MG63 (cell line): ENCODE measurements at regions not wholly inside any gene's neighbourhood (a gene's known extent, or its start where the extent isn't known, plus 50 kb on each side); places are given as distances from the start of the nearest gene placed in this dataset.
"Not testable (repeated sequence)": the region's sequence is repeated elsewhere in the genome, so short reads cannot be mapped to it uniquely, and the experiment has no call there.

ENCODE experiments used
- DNase-seq: peaks from one replicate; pipeline ENCODE4 v3.0.0-alpha.2; 2020
- H3K27me3 ChIP-seq: fragments of 250-450 bp; sonication (Bioruptor Pico); 2 replicates; pipeline ENCODE4 v1.5.1; 2020; ENCODE audit warnings: mild to moderate bottlenecking, moderate library complexity
- H3K36me3 ChIP-seq: fragments of 250-450 bp; sonication (Bioruptor Pico); 2 replicates; pipeline ENCODE4 v1.5.1; 2020; ENCODE audit warnings: mild to moderate bottlenecking, moderate library complexity
- H3K4me3 ChIP-seq: fragments of 250-450 bp; sonication (Bioruptor Pico); 2 replicates; pipeline ENCODE4 v1.5.1; 2020; ENCODE audit warnings: mild to moderate bottlenecking, moderate library complexity
- H3K9me3 ChIP-seq: fragments of 250-450 bp; sonication (Bioruptor Pico); 2 replicates; pipeline ENCODE4 v1.5.1; 2020; ENCODE audit warnings: mild to moderate bottlenecking, moderate library complexity

GRCh38 chr9:29514862-29515261 is 1941.6 kb upstream of the C9orf72 start:
- no peaks in the 10 kb centered on the region for H3K36me3 ChIP-seq
- no peaks in the 10 kb centered on the region for H3K9me3 ChIP-seq
- no peak overlapping the region for H3K4me3 ChIP-seq
- no peak for DNase-seq
- no peaks in the 10 kb centered on the region for H3K27me3 ChIP-seq

DNA sequence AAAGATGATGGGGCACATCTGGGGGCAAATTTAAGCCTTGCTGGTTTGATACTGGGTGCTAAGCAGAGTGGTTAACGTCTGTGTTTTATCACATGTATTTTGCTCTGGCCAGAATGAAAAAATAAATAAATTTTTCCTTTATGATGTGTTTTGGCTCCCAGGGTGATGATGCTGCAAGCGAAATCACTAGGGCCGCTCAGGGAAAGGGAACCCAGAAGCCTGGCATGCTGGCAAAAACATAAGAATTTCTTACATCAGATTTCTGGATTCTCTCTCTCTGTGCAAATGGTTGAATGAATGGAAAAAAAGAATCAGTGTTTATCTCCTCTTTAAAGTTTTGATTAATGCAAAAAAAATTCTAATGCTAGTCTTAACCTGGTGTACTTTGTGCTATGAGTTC is 1975.2 kb upstream of the C9orf72 start:
- no peaks in the 10 kb centered on the region for H3K9me3 ChIP-seq
- H3K36me3 ChIP-seq: no peaks in the 10 kb centered on the region
- peak; percentile 69 for DNase-seq
- H3K27me3 ChIP-seq: no peaks in the 10 kb centered on the region
- H3K4me3 ChIP-seq: no peak overlapping the region

DNA sequence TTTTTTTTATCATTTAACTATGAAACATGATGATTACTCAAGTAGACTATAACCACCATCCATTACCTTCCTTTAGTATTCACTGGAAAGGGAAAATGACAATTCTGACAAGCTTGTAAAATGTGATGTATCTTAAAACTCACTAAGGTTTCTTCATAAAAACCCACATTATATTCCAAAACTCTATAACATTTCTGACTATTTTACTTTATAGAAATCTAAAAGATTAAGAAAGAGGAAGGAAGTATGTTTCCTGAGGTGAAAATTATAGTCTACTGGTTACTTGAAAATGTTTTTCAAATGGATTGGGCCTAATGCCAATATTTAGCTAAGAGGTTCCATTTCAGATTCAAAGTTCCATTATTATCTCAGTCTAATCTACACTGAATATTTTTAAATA is 1982.2 kb upstream of the C9orf72 start:
- Histone ChIP-seq H3K27me3 (no peaks in the 10 kb centered on the region), H3K4me3 (no peak overlapping the region), H3K36me3 (no peaks in the 10 kb centered on the region), H3K9me3 (no peaks in the 10 kb centered on the region)
- DNase-seq: no peak

DNA sequence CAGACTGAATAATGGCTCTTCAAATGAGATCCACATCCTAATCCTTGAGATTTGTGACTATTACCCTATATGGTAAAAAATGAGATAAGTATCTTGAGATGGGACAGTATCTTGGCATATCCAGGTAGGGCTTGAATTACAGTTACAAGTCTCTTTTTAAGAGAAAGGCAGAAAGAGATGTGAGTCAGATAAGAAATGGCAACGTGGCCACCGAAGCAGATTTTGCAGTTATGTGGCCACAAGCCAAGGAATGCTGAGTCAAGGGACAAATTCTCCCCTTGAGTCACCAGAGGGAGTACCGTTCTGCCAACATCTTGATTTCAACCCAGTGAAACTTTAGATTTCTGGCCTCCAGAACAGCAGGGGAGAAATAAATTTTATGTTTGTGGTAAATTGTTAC is 1983.0 kb upstream of the C9orf72 start:
- Histone ChIP-seq H3K27me3 (no peaks in the 10 kb centered on the region), H3K9me3 (no peaks in the 10 kb centered on the region), H3K4me3 (no peak overlapping the region), H3K36me3 (no peaks in the 10 kb centered on the region)
- DNase-seq: peak; percentile 70

DNA sequence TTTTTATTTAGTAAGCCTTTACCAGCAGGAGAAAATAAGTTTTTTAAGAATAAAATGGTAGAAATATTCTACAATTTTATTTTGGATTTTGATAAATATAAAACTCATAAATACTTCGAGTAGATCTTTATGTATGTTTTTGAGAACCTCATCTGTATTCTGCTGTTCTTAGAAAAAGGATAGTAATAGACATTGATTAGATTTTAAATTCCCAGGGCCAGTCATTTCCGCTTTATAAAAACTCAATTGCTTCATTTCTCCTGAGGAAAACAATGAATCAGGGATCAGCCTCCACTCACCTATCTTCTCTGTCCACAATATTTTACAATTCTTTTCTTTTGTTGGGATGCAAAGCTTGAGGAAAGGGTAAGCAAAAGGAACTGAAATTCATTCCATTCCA is 1983.5 kb upstream of the C9orf72 start:
- no peaks in the 10 kb centered on the region for H3K36me3 ChIP-seq
- H3K9me3 ChIP-seq: no peaks in the 10 kb centered on the region
- H3K27me3 ChIP-seq: no peaks in the 10 kb centered on the region
- DNase-seq: no peak
- no peak overlapping the region for H3K4me3 ChIP-seq

- Histone ChIP-seq H3K27me3 (no peaks in the 10 kb centered on the region), H3K4me3 (no peak overlapping the region), H3K9me3 (no peaks in the 10 kb centered on the region), H3K36me3 (no peaks in the 10 kb centered on the region)
- DNase-seq: no peak
Observed at GRCh38 chr9:29564564-29564963, 1991.3 kb upstream of the C9orf72 start.

GRCh38 chr9:29575219-29575618 is 2001.9 kb upstream of the C9orf72 start:
- no peak overlapping the region for H3K4me3 ChIP-seq
- H3K36me3 ChIP-seq: no peaks in the 10 kb centered on the region
- DNase-seq: no peak
- no peaks in the 10 kb centered on the region for H3K9me3 ChIP-seq
- no peaks in the 10 kb centered on the region for H3K27me3 ChIP-seq

DNA sequence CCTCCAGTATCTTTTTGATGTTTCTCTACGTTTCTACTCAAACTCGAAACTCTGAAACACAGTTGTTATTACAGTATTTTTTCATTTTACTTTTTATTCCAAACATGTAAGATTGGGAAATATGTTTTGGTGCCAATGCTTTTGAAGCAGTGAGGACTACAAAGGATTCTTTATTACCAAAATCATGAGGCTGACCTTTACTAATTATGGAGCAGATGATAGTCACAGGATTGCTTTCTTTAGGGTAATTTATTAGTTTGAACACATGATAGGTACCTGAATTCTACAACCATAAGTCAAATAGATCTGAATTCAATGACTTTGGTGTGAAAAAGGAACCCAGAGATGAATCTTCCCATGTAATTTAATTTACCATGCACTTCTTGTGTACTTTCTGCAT is 2015.1 kb upstream of the C9orf72 start:
- Histone ChIP-seq H3K9me3 (no peaks in the 10 kb centered on the region), H3K36me3 (no peaks in the 10 kb centered on the region), H3K27me3 (no peaks in the 10 kb centered on the region), H3K4me3 (no peak overlapping the region)
- no peak for DNase-seq

- H3K36me3 ChIP-seq: no peaks in the 10 kb centered on the region
- no peak overlapping the region for H3K4me3 ChIP-seq
- H3K27me3 ChIP-seq: no peaks in the 10 kb centered on the region
- no peak for DNase-seq
- H3K9me3 ChIP-seq: no peaks in the 10 kb centered on the region; the same call in 1 of the 2 replicates
Observed at GRCh38 chr9:29609282-29609681, 2036.0 kb upstream of the C9orf72 start.

GRCh38 chr9:29613773-29614172 is 2040.5 kb upstream of the C9orf72 start:
- Histone ChIP-seq H3K27me3 (no peaks in the 10 kb centered on the region), H3K4me3 (no peak overlapping the region), H3K9me3 (no peaks in the 10 kb centered on the region), H3K36me3 (no peaks in the 10 kb centered on the region)
- no peak for DNase-seq

- Histone ChIP-seq H3K27me3 (no peaks in the 10 kb centered on the region), H3K36me3 (no peaks in the 10 kb centered on the region), H3K9me3 (no peaks in the 10 kb centered on the region), H3K4me3 (no peak overlapping the region)
- DNase-seq: no peak
Observed at GRCh38 chr9:29616844-29617243, 2043.6 kb upstream of the C9orf72 start.

DNA sequence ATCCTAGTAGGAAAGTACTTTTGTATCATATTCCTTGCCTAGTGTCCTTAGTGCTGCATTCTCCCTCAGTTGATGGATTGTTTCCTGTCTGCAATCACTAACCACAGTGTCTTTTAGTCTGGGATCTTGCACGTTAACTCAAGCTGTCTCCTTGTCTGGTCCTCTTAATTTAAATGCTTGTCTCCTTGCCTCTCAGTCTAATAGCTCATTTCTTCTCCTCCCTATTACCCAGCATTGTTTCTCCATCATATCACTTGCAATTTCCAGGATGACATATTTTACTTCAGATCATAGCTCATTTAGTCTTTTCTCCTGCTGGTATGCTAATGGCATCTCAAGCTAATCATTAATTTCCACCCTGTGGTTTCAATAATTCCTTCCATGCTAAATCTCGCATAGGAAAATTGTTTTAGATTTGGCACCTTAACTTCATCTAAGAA is 2052.0 kb upstream of the C9orf72 start:
- Histone ChIP-seq H3K9me3 (no peaks in the 10 kb centered on the region), H3K36me3 (no peaks in the 10 kb centered on the region), H3K27me3 (no peaks in the 10 kb centered on the region), H3K4me3 (no peak overlapping the region)
- DNase-seq: no peak

DNA sequence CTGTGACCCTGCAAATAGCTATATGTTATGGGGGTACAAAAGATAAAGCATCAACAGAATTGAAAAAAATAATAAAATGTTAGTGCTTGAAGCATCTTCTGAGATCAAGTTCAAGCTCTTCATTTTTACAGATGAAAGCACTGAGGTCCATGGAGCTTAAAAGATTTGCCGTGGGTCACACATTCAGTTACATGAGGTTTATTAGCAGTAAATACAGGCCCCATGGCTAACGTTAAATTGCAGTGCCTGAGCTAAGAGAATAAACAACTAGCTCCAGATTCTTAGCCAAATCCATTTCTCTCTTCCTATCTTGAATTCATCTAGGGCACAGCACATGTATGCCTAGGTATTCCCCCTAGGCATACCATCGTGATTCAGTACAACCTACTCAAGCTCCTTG is 2052.7 kb upstream of the C9orf72 start:
- H3K27me3 ChIP-seq: no peaks in the 10 kb centered on the region
- no peaks in the 10 kb centered on the region for H3K36me3 ChIP-seq
- H3K9me3 ChIP-seq: no peaks in the 10 kb centered on the region
- H3K4me3 ChIP-seq: no peak overlapping the region
- no peak for DNase-seq

- not testable (repeated sequence) for H3K4me3 ChIP-seq, H3K9me3 ChIP-seq, H3K27me3 ChIP-seq, H3K36me3 ChIP-seq, DNase-seq
Observed at GRCh38 chr9:29628856-29629255, 2055.6 kb upstream of the C9orf72 start.

GRCh38 chr9:29637471-29638237 is 2064.4 kb upstream of the C9orf72 start:
- DNase-seq: no peak
- H3K27me3 ChIP-seq: no peaks in the 10 kb centered on the region
- no peak overlapping the region for H3K4me3 ChIP-seq

DNA sequence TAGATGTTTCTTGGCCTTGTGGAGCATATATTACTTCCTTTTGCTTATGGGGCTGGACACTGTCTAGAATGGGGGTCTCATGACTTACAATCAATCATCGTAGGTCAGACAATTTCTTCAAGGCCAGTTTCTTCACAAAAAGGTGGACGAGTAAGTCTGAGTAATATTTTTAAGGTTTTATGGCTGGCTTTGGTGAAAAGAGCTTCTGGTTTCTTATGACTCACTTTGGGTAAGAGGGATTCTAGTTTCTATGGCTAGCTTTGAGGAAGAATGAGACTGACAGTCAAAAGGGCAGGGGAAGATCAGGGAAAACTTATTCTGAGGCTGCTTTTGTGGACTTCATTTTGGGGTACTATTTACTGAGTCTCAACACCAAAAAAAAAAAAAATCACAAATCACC is 2067.2 kb upstream of the C9orf72 start:
- Histone ChIP-seq H3K4me3 (no peak overlapping the region), H3K36me3 (no peaks in the 10 kb centered on the region), H3K27me3 (no peaks in the 10 kb centered on the region), H3K9me3 (no peaks in the 10 kb centered on the region)
- no peak for DNase-seq

More at GRCh38 chr9:29637471-29638237, 2064.4 kb upstream of the C9orf72 start:
- no peaks in the 10 kb centered on the region for H3K9me3 ChIP-seq
- no peaks in the 10 kb centered on the region for H3K36me3 ChIP-seq

- no peak overlapping the region for H3K4me3 ChIP-seq
- H3K27me3 ChIP-seq: no peaks in the 10 kb centered on the region
- no peak for DNase-seq
- H3K9me3 ChIP-seq: no peaks in the 10 kb centered on the region
- no peaks in the 10 kb centered on the region for H3K36me3 ChIP-seq
Observed at GRCh38 chr9:29644514-29644913, 2071.2 kb upstream of the C9orf72 start.

- no peak overlapping the region for H3K4me3 ChIP-seq
- H3K36me3 ChIP-seq: no peaks in the 10 kb centered on the region
- DNase-seq: no peak
- no peaks in the 10 kb centered on the region for H3K9me3 ChIP-seq
- H3K27me3 ChIP-seq: no peaks in the 10 kb centered on the region
Observed at GRCh38 chr9:29647451-29647850, 2074.2 kb upstream of the C9orf72 start.
